ENCODE measurements at regions not wholly inside any gene's neighbourhood (a gene's known extent, or its start where the extent isn't known, plus 50 kb on each side); places are given as distances from the start of the nearest gene placed in this dataset.
A peak's percentile ranks its signal among the peaks of the same experiment; 100 is the strongest.

GRCh38 chr21:15343066-15343465, 278.3 kb upstream of the NRIP1 start:
- Histone ChIP-seq H2BK15ac (ENCODE audit: low read depth, low read length) (no peak overlapping the region), H3K36me3 (ENCODE audit: control insufficient read depth, insufficient read depth, low read length) (no peaks in the 10 kb centered on the region), H3K4ac (ENCODE audit: low read depth, low read length) (no peak overlapping the region), H3K79me1 (ENCODE audit: low read depth in 1 of 2, low read length in 2 of 2) (no peaks in the 10 kb centered on the region), H3K18ac (ENCODE audit: low read depth, low read length) (no peak overlapping the region), H3K14ac (replicated peaks; ENCODE audit: low read depth, low read length) (no peak overlapping the region), H2BK120ac (ENCODE audit: low read depth, low read length) (no peak overlapping the region), H4K5ac (ENCODE audit: low read depth, low read length) (no peak overlapping the region), H4K8ac (ENCODE audit: low read depth in 2 of 2, low read length in 2 of 2) (no peak overlapping the region), H3K56ac (ENCODE audit: extremely low read depth, insufficient read depth, low read length) (no peak overlapping the region), H3K4me3 (ENCODE audit: insufficient read depth, low read depth, low read length) (no peak overlapping the region), H2AFZ (replicated peaks; ENCODE audit: low read length, poor library complexity) (no peak overlapping the region), H3K9me3 (ENCODE audit: control insufficient read depth, insufficient read depth, low read length) (no peaks in the 10 kb centered on the region), H2AK9ac (replicated peaks; ENCODE audit: low read depth, low read length, poor library complexity) (no peak overlapping the region), H2BK20ac (ENCODE audit: low read depth, low read length) (no peak overlapping the region), H3K23ac (ENCODE audit: low read depth, low read length) (no peak overlapping the region), H2BK5ac (ENCODE audit: low read depth, low read length, poor library complexity, severe bottlenecking) (no peak overlapping the region), H3K4me1 (ENCODE audit: control insufficient read depth, insufficient read depth, low read length) (no peaks in the 10 kb centered on the region), H3K27me3 (ENCODE audit: control insufficient read depth, insufficient read depth, low read length) (no peaks in the 10 kb centered on the region), H2AK5ac (ENCODE audit: low read depth, low read length) (no peak overlapping the region), H3K9ac (ENCODE audit: low read depth, low read length) (no peak overlapping the region), H4K91ac (ENCODE audit: insufficient read depth, low read depth, low read length) (no peak overlapping the region), H3K4me2 (ENCODE audit: low read depth, low read length) (no peak overlapping the region), H3K9me1 (ENCODE audit: insufficient read depth, low read length) (no peaks in the 10 kb centered on the region), H4K20me1 (ENCODE audit: insufficient read depth, low read length) (no peaks in the 10 kb centered on the region), H3K27ac (ENCODE audit: insufficient read depth, low read length) (no peak overlapping the region)
- dilution Hi-C loops (cut with HindIII; ENCODE audit: low sequenced_read_pairs, unreplicated experiment), result no loop called here
- no peak for DNase-seq
- in situ Hi-C loops (cut with MboI; ENCODE audit: low sequenced_read_pairs), result no loop called here
- ATAC-seq (ENCODE audit: low read depth), result no peak
- TF ChIP-seq RAD21 (IDR thresholded peaks at IDR 0.05; ENCODE audit: low read length) (no peak), MAZ (IDR thresholded peaks at IDR 0.05; ENCODE audit: borderline replicate concordance, low read depth, low read length) (no peak), NFE2L2 (IDR thresholded peaks at IDR 0.05; ENCODE audit: low read depth, low read length) (peak; percentile 92), MAFK (IDR thresholded peaks at IDR 0.05; ENCODE audit: low read depth, low read length) (peak; percentile 40)
- no CpG with 5 or more reads among the region's 1 CpG for WGBS, 2 experiments (ENCODE audit: extremely low coverage in 2 of 2, insufficient read length in 1 of 2)
- BruUV-seq (replicated peaks), result no TSS peak
- intact Hi-C loops (cut with micrococcal nuclease), result no loop called here
- ChIA-PET POLR2A (ENCODE audit: unreplicated experiment) (no interaction called here), CTCF (no interaction called here)

All from IMR-90 (cell line).